ENCODE measurements at regions not wholly inside any gene's neighbourhood (a gene's known extent, or its start where the extent isn't known, plus 50 kb on each side); places are given as distances from the start of the nearest gene placed in this dataset.

DNA sequence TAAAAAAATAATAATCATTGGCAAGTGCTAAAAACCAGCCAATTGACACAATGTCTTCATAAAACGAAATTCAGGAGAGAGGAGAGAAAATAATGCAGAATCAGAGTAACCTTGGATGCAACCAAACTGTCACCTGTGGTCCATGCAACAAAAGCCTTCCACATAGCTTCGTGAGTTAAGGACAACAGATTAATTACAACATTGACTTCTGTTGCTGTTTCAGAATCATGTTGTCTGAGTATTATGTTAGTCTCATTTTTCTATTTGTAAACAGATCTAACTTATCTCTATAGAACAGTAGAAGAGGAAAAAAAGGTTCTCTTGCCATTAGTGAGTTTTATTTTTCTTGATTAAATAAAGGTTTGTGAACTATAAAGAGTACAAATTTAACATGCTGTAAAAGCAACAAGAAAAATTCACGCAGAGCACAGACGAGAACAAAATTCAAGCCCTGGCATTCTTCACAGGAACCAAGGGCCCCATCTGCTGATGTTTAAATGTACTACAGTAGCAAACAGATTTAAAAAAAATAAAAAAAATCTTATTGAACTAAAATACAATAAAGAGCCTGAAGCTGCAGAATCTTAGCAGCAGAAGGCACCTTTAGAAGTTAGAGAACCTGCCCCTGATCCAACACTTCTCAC, 381.1 kb upstream of the PKN2 start:
- no peak overlapping the region for H3K4me3 ChIP-seq (replicated peaks; ENCODE audit: insufficient read depth, low read length)
- no peaks in the 10 kb centered on the region for H3K27me3 ChIP-seq (ENCODE audit: insufficient read depth, poor library complexity, severe bottlenecking)
- DNase-seq (ENCODE audit: low read depth in 1 of 2, low spot score in 1 of 2), result no peak
- TF ChIP-seq POLR2AphosphoS5 (IDR thresholded peaks at IDR 0.05; ENCODE audit: low read depth), result no peak
- TF ChIP-seq, protein P1, sequence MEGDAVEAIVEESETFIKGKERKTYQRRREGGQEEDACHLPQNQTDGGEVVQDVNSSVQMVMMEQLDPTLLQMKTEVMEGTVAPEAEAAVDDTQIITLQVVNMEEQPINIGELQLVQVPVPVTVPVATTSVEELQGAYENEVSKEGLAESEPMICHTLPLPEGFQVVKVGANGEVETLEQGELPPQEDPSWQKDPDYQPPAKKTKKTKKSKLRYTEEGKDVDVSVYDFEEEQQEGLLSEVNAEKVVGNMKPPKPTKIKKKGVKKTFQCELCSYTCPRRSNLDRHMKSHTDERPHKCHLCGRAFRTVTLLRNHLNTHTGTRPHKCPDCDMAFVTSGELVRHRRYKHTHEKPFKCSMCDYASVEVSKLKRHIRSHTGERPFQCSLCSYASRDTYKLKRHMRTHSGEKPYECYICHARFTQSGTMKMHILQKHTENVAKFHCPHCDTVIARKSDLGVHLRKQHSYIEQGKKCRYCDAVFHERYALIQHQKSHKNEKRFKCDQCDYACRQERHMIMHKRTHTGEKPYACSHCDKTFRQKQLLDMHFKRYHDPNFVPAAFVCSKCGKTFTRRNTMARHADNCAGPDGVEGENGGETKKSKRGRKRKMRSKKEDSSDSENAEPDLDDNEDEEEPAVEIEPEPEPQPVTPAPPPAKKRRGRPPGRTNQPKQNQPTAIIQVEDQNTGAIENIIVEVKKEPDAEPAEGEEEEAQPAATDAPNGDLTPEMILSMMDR (IDR thresholded peaks at IDR 0.05; ENCODE audit: insufficient read depth, low read length), result no peak
- TF ChIP-seq, protein P2, sequence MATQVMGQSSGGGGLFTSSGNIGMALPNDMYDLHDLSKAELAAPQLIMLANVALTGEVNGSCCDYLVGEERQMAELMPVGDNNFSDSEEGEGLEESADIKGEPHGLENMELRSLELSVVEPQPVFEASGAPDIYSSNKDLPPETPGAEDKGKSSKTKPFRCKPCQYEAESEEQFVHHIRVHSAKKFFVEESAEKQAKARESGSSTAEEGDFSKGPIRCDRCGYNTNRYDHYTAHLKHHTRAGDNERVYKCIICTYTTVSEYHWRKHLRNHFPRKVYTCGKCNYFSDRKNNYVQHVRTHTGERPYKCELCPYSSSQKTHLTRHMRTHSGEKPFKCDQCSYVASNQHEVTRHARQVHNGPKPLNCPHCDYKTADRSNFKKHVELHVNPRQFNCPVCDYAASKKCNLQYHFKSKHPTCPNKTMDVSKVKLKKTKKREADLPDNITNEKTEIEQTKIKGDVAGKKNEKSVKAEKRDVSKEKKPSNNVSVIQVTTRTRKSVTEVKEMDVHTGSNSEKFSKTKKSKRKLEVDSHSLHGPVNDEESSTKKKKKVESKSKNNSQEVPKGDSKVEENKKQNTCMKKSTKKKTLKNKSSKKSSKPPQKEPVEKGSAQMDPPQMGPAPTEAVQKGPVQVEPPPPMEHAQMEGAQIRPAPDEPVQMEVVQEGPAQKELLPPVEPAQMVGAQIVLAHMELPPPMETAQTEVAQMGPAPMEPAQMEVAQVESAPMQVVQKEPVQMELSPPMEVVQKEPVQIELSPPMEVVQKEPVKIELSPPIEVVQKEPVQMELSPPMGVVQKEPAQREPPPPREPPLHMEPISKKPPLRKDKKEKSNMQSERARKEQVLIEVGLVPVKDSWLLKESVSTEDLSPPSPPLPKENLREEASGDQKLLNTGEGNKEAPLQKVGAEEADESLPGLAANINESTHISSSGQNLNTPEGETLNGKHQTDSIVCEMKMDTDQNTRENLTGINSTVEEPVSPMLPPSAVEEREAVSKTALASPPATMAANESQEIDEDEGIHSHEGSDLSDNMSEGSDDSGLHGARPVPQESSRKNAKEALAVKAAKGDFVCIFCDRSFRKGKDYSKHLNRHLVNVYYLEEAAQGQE (IDR thresholded peaks at IDR 0.05; ENCODE audit: insufficient replicate concordance, low read depth), result no peak
- no peak for TF ChIP-seq SPI1 (IDR thresholded peaks at IDR 0.05; ENCODE audit: borderline replicate concordance, low read depth)
- no peak for TF ChIP-seq GABPA (IDR thresholded peaks at IDR 0.05; ENCODE audit: low read depth)
- H3K27ac ChIP-seq (replicated peaks), result no peak overlapping the region

DNA sequence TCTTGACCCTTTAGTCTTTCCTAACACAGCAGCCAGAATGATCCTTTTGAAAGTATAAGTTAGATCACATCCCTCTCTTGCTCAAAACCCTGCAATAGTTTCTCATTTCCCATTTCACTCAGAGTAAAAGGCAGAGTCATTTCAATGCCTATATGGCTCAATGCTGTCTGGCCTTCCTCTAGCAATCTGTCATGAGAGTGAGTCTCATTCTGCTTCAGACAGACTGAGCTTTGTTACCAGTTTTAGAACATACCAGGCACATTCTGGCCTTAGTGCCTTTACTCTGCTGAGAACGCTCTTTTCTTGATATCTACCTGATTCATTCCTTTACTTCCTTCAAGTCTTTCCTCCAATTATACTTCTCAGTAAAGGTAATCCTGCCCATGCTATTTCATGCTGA, 372.8 kb upstream of the PKN2 start:
- no peak overlapping the region for H3K4me3 ChIP-seq (replicated peaks; ENCODE audit: insufficient read depth, low read length)
- TF ChIP-seq, protein P2 (IDR thresholded peaks at IDR 0.05; ENCODE audit: insufficient replicate concordance, low read depth), result no peak
- TF ChIP-seq GABPA (IDR thresholded peaks at IDR 0.05; ENCODE audit: low read depth), result no peak
- no peak for TF ChIP-seq POLR2AphosphoS5 (IDR thresholded peaks at IDR 0.05; ENCODE audit: low read depth)
- TF ChIP-seq, protein P1 (IDR thresholded peaks at IDR 0.05; ENCODE audit: insufficient read depth, low read length), result no peak
- TF ChIP-seq SPI1 (IDR thresholded peaks at IDR 0.05; ENCODE audit: borderline replicate concordance, low read depth), result no peak
- H3K27me3 ChIP-seq (ENCODE audit: insufficient read depth, poor library complexity, severe bottlenecking), result no peaks in the 10 kb centered on the region
- DNase-seq (ENCODE audit: low read depth in 1 of 2, low spot score in 1 of 2), result no peak
- H3K27ac ChIP-seq (replicated peaks), result no peak overlapping the region

DNA sequence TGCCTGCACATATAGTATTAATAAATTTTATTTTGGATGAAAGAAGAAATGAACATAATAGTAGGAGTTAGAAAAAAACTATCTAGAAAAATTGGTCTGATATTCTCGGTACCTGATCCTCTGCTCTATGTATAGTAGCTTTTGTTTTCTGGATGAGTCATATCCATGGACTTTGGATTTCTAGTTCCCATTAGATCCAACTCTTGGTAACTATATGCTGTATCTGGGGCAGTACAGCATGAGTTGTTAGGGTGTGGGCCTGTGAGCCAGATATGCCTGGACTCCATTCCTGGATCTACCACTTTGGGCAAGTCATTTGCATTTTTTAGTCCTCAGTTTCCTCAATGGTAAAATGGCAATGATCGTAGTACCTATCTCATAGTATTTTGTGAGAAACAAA, 372.2 kb upstream of the PKN2 start:
- TF ChIP-seq GABPA (IDR thresholded peaks at IDR 0.05; ENCODE audit: low read depth) (no peak), POLR2AphosphoS5 (IDR thresholded peaks at IDR 0.05; ENCODE audit: low read depth) (no peak), SPI1 (IDR thresholded peaks at IDR 0.05; ENCODE audit: borderline replicate concordance, low read depth) (no peak)
- TF ChIP-seq, protein P2 (IDR thresholded peaks at IDR 0.05; ENCODE audit: insufficient replicate concordance, low read depth), result no peak
- TF ChIP-seq, protein P1 (IDR thresholded peaks at IDR 0.05; ENCODE audit: insufficient read depth, low read length), result no peak
- Histone ChIP-seq H3K27ac (replicated peaks) (no peak overlapping the region), H3K4me3 (replicated peaks; ENCODE audit: insufficient read depth, low read length) (no peak overlapping the region), H3K27me3 (ENCODE audit: insufficient read depth, poor library complexity, severe bottlenecking) (no peaks in the 10 kb centered on the region)
- no peak for DNase-seq (ENCODE audit: low read depth in 1 of 2, low spot score in 1 of 2)

Data from HL-60 (cell line).